Hepatocyte (in vitro differentiated cells): ENCODE measurements at regions not wholly inside any gene's neighbourhood (a gene's known extent, or its start where the extent isn't known, plus 50 kb on each side); places are given as distances from the start of the nearest gene placed in this dataset.
"Not testable (repeated sequence)": the region's sequence is repeated elsewhere in the genome, so short reads cannot be mapped to it uniquely, and the experiment has no call there.

Experiments
- DNase-seq: peaks from one replicate; pipeline ENCODE4 v3.0.0-alpha.2; 2016; ENCODE audit warnings: low spot score
- H2AFZ ChIP-seq: fragments of 200-600 bp; sonication (generic); 2 replicates; pipeline ENCODE4 v1.6.0; 2016; ENCODE audit warnings: antibody characterized with exemption, mild to moderate bottlenecking
- H3K27ac ChIP-seq: fragments of 200-600 bp; sonication (generic); 2 replicates; pipeline ENCODE4 v1.5.1; 2016; ENCODE audit warnings: mild to moderate bottlenecking
- H3K27me3 ChIP-seq: fragments of 200-600 bp; sonication (generic); 2 replicates; pipeline ENCODE4 v1.6.1; 2016
- H3K36me3 ChIP-seq: fragments of 200-600 bp; sonication (generic); replicated peaks from 2 replicates; pipeline ENCODE4 v1.5.1; 2016; ENCODE audit warnings: low read depth; ENCODE audit not compliant: insufficient read depth
- H3K4me1 ChIP-seq: fragments of 200-600 bp; sonication (generic); 2 replicates; pipeline ENCODE4 v1.5.1; 2016; ENCODE audit warnings: mild to moderate bottlenecking, moderate library complexity; ENCODE audit not compliant: insufficient read depth
- H3K4me2 ChIP-seq: fragments of 200-600 bp; sonication (generic); 2 replicates; pipeline ENCODE4 v1.6.0; 2016
- H3K4me3 ChIP-seq: fragments of 200-600 bp; sonication (generic); 2 replicates; pipeline ENCODE4 v1.5.1; 2016; ENCODE audit warnings: mild to moderate bottlenecking
- H3K79me2 ChIP-seq: fragments of 200-600 bp; sonication (generic); 2 replicates; pipeline ENCODE4 v1.6.0; 2017; ENCODE audit warnings: mild to moderate bottlenecking
- H3K9me2 ChIP-seq: fragments of 200-600 bp; sonication (generic); replicated peaks from 2 replicates; pipeline ENCODE4 v1.6.0; 2017; ENCODE audit warnings: mild to moderate bottlenecking; ENCODE audit not compliant: insufficient read depth
- H3K9me3 ChIP-seq: fragments of 200-600 bp; sonication (generic); 2 replicates; pipeline ENCODE4 v1.5.1; 2016; ENCODE audit warnings: low read depth, mild to moderate bottlenecking
- H4K20me1 ChIP-seq: fragments of 200-600 bp; sonication (generic); 2 replicates; pipeline ENCODE4 v1.6.0; 2016; ENCODE audit warnings: mild to moderate bottlenecking; ENCODE audit not compliant: insufficient read depth, poor library complexity, severe bottlenecking
- EZH2 ChIP-seq: fragments of 200-600 bp; sonication (generic); IDR thresholded peaks from 2 replicates; pipeline ENCODE4 v1.6.1; 2016; ENCODE audit warnings: antibody characterized with exemption, mild to moderate bottlenecking, borderline replicate concordance
- EZH2phosphoT487 ChIP-seq: fragments of 200-600 bp; sonication (generic); IDR thresholded peaks from one replicate; pipeline ENCODE4 v1.6.1; 2018; ENCODE audit warnings: antibody characterized with exemption, mild to moderate bottlenecking, low read depth, moderate library complexity; ENCODE audit not compliant: unreplicated experiment, severe bottlenecking
- WGBS: methylation state at CpG from one replicate; pipeline ENCODE4 v1.1.6; 2016; ENCODE audit warnings: low lambda C conversion rate; ENCODE audit errors: missing lambda C conversion rate; 5-methylcytosine and 5-hydroxymethylcytosine counted together
- TF ChIP-seq, protein P1 (sequence below): fragments of 200-600 bp; sonication (generic); IDR thresholded peaks from 2 replicates; pipeline ENCODE4 v1.5.1; 2016; ENCODE audit warnings: antibody characterized with exemption, mild to moderate bottlenecking; ENCODE audit not compliant: poor library complexity

GRCh38 chr2:44060990-44061389 is 65.2 kb upstream of the LRPPRC start:
- no peak overlapping the region for H2AFZ ChIP-seq
- H4K20me1 ChIP-seq = no peaks in the 10 kb centered on the region
- no peaks in the 10 kb centered on the region for H3K4me1 ChIP-seq
- TF ChIP-seq EZH2 (no peak), EZH2phosphoT487 (no peak)
- TF ChIP-seq, protein P1, sequence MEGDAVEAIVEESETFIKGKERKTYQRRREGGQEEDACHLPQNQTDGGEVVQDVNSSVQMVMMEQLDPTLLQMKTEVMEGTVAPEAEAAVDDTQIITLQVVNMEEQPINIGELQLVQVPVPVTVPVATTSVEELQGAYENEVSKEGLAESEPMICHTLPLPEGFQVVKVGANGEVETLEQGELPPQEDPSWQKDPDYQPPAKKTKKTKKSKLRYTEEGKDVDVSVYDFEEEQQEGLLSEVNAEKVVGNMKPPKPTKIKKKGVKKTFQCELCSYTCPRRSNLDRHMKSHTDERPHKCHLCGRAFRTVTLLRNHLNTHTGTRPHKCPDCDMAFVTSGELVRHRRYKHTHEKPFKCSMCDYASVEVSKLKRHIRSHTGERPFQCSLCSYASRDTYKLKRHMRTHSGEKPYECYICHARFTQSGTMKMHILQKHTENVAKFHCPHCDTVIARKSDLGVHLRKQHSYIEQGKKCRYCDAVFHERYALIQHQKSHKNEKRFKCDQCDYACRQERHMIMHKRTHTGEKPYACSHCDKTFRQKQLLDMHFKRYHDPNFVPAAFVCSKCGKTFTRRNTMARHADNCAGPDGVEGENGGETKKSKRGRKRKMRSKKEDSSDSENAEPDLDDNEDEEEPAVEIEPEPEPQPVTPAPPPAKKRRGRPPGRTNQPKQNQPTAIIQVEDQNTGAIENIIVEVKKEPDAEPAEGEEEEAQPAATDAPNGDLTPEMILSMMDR = no peak
- no peaks in the 10 kb centered on the region for H3K79me2 ChIP-seq
- DNase-seq = no peak
- H3K27ac ChIP-seq = no peak overlapping the region
- no peaks in the 10 kb centered on the region for H3K9me2 ChIP-seq
- H3K27me3 ChIP-seq = no peaks in the 10 kb centered on the region
- H3K9me3 ChIP-seq = no peaks in the 10 kb centered on the region
- no peak overlapping the region for H3K4me3 ChIP-seq
- no peaks in the 10 kb centered on the region for H3K36me3 ChIP-seq
- WGBS = 100% methylated on average over 1 of the region's 1 CpG
- no peak overlapping the region for H3K4me2 ChIP-seq

GRCh38 chr2:44061469-44061868 is 65.7 kb upstream of the LRPPRC start:
- Histone ChIP-seq H3K9me3 (no peaks in the 10 kb centered on the region), H3K4me3 (no peak overlapping the region), H3K36me3 (no peaks in the 10 kb centered on the region), H2AFZ (no peak overlapping the region), H3K4me2 (no peak overlapping the region), H3K9me2 (no peaks in the 10 kb centered on the region), H3K27ac (no peak overlapping the region), H3K27me3 (no peaks in the 10 kb centered on the region), H3K79me2 (no peaks in the 10 kb centered on the region), H3K4me1 (no peaks in the 10 kb centered on the region), H4K20me1 (no peaks in the 10 kb centered on the region)
- WGBS = 89% methylated on average over 15 of the region's 15 CpGs
- no peak for DNase-seq
- TF ChIP-seq EZH2phosphoT487 (no peak), EZH2 (no peak)
- TF ChIP-seq, protein P1 = no peak

DNA sequence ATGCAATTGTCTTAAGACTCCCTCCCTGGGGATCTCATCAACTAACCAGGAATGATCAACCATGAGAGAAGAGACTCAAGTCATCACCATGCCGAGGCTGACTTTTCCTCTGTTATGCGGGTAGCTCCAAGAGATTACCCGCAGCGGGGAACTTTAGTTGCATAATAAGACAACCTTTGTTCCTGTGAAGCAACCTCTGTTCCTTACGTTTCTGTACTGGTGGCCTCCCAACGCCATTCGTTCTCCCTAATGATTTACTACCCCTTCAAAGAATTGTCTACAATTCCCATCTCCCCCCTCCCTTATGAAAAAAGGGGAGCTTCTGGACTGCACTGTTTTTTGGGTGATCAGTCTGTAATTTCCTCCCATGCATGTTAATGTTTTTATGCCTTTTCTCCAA is 66.1 kb upstream of the LRPPRC start:
- H4K20me1 ChIP-seq = no peaks in the 10 kb centered on the region
- H3K27ac ChIP-seq = peak overlapping the region; percentile 40
- no peaks in the 10 kb centered on the region for H3K27me3 ChIP-seq
- H3K4me2 ChIP-seq = no peak overlapping the region
- H3K79me2 ChIP-seq = no peaks in the 10 kb centered on the region
- H3K36me3 ChIP-seq = no peaks in the 10 kb centered on the region
- TF ChIP-seq, protein P1 = no peak
- no peak for TF ChIP-seq EZH2
- 64% methylated on average over 7 of the region's 7 CpGs for WGBS
- H3K9me3 ChIP-seq = no peaks in the 10 kb centered on the region
- peak; percentile 21 for DNase-seq
- no peaks in the 10 kb centered on the region for H3K9me2 ChIP-seq
- no peak overlapping the region for H3K4me3 ChIP-seq
- H3K4me1 ChIP-seq = no peaks in the 10 kb centered on the region
- no peak overlapping the region for H2AFZ ChIP-seq

DNA sequence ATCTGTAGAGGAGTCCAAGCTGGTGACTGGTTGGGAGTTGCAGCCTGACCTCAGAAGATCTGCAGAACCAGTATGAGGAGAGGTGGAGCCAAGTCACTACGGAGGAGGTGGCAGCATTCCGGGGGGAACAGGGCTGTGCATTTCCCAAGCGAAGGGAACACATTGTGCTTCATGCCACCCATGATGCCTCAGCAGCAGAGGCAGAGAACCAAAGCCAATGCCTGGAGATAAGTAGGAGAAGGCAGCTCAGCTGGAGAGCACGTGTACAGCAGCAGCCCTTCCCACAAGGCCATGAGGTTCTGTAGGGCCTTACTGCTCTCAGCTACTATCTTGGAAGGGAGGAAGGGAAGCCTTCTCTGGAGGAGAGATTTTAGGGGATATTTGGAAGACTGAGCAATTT is 67.2 kb upstream of the LRPPRC start:
- H3K36me3 ChIP-seq = no peaks in the 10 kb centered on the region
- H3K27ac ChIP-seq = no peak overlapping the region
- no peaks in the 10 kb centered on the region for H3K4me1 ChIP-seq
- no peaks in the 10 kb centered on the region for H3K9me3 ChIP-seq
- TF ChIP-seq, protein P1 = no peak
- no peak for TF ChIP-seq EZH2
- no peak for TF ChIP-seq EZH2phosphoT487
- H3K4me3 ChIP-seq = no peak overlapping the region
- H3K79me2 ChIP-seq = no peaks in the 10 kb centered on the region
- no peak for DNase-seq
- H3K9me2 ChIP-seq = no peaks in the 10 kb centered on the region
- no peaks in the 10 kb centered on the region for H3K27me3 ChIP-seq
- H4K20me1 ChIP-seq = no peaks in the 10 kb centered on the region
- WGBS = 70% methylated on average over 4 of the region's 4 CpGs
- no peak overlapping the region for H3K4me2 ChIP-seq
- no peak overlapping the region for H2AFZ ChIP-seq

DNA sequence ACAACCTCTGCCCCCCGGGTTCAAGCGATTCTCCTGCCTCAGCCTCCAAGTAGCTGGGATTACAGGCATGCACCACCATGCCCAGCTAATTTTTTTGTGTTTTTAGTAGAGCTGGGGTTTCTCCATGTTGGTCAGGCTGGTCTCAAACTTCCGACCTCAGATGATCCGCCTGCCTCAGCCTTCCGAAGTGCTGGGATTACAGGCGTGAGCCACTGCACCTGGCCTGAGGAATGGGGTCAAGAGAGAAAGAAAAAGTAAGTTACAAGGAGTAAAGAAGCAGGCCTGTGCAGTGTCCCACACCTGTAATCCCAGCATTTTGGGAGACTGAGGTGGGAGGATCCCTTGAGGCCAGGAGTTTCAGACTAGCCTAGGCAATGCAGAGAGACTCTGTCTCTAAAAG is 68.5 kb upstream of the LRPPRC start:
- H3K79me2 ChIP-seq, DNase-seq, H3K27ac ChIP-seq, H3K27me3 ChIP-seq, H3K4me2 ChIP-seq, H4K20me1 ChIP-seq, H2AFZ ChIP-seq, H3K4me3 ChIP-seq, H3K9me3 ChIP-seq, H3K4me1 ChIP-seq, H3K36me3 ChIP-seq, H3K9me2 ChIP-seq: not testable (repeated sequence)
- 97% methylated on average over 6 of the region's 6 CpGs for WGBS
